Right lobe of liver (tissue), 6 donors: ENCODE measurements at regions not wholly inside any gene's neighbourhood (a gene's known extent, or its start where the extent isn't known, plus 50 kb on each side); places are given as distances from the start of the nearest gene placed in this dataset.
A peak's percentile ranks its signal among the peaks of the same experiment; 100 is the strongest.

Experiments
- ATAC-seq, 4 donors: fragments of 200-7000 bp; cut with Tn5 transposase; one replicate each; pipeline ENCODE4 v1.9.1; 2020; ENCODE audit warnings: mild to moderate bottlenecking in 4 of 4, moderate library complexity in 4 of 4
- DNase-seq, 3 donors: peaks; one replicate each; pipeline ENCODE4 v3.0.0-alpha.2; 2020
- H3K27ac ChIP-seq, 3 donors: fragments of 200-600 bp; one replicate each; pipeline ENCODE4 v1.8.0; 2022
- H3K27me3 ChIP-seq, 2 donors: fragments of 200-600 bp; one replicate each; pipeline ENCODE4 v1.8.0; 2022
- H3K36me3 ChIP-seq, 4 donors: fragments of 200-600 bp; sonication (generic) in 1 of 4; one replicate each; pipeline versions ENCODE4 v1.5.1 to v1.8.0; 2017 to 2022; ENCODE audit warnings: control low read depth in 1 of 4
- H3K4me1 ChIP-seq, 4 donors: fragments of 200-600 bp; sonication (generic) in 1 of 4; one replicate each; pipeline versions ENCODE4 v1.5.1 to v1.8.0; 2017 to 2022; ENCODE audit warnings: control low read depth in 1 of 4
- H3K4me3 ChIP-seq, 3 donors: fragments of 200-600 bp; one replicate each; pipeline ENCODE4 v1.8.0; 2022
- H3K9me3 ChIP-seq, 4 donors: fragments of 200-600 bp; sonication (generic) in 1 of 4; one replicate each; pipeline versions ENCODE4 v1.5.1 to v1.8.0; 2017 to 2022; ENCODE audit warnings: control low read depth in 1 of 4
- POLR2A ChIP-seq: fragments of 450-650 bp; IDR thresholded peaks from one replicate; pipeline ENCODE4 v1.6.1; 2017; ENCODE audit warnings: antibody characterized with exemption, mild to moderate bottlenecking
- WGBS: methylation state at CpG from one replicate; pipeline ENCODE4 v1.1.6; 2018; ENCODE audit warnings: low coverage, low lambda C conversion rate; ENCODE audit not compliant: insufficient coverage; ENCODE audit errors: missing lambda C conversion rate; 5-methylcytosine and 5-hydroxymethylcytosine counted together
- intact Hi-C, 2 donors: fragments of 100-400 bp; cut with DNase I; formaldehyde crosslinking; loops; one replicate each; pipeline versions ENCODE4 v1.11.2 to v1.14.1; 2022
- TF ChIP-seq, protein P1 (sequence below), 4 donors: fragments of 200-600 bp in 3 of 4; fragments of 450-650 bp in 1 of 4; IDR thresholded peaks; one replicate each; pipeline versions ENCODE4 v1.5.1 to v1.8.0; 2016 to 2022; ENCODE audit warnings: antibody characterized with exemption in 4 of 4, mild to moderate bottlenecking in 2 of 4
- donor health status: DM: no; HTN: yes; CAD: no.
- donor health status: DM: no; HTN: no; CAD: no.
- donor health status: DM: no; HTN: no; CAD: no.
- donor health status: DM: no; HTN: yes; CAD: no.
- donor health status: DM: no; HTN: yes; CAD: no.

DNA sequence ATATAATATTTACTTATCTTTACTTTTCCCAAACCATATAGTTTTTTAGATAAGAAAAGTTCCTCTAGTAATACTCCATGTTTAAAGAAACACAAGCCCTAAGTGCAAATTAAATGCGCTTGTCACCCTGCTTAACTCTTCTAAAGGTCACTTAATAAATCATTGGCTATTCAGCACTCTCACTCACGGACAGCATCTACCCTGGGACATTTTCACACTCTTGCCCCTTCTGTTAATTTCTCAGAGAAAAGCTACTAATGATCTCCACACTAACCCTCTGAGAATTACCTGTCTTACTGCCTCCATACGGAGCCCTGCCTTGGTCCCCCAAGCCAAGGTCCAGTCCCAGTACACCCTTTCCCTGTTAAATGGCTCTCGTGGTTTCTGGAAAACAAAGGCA, 102.2 kb downstream of the NRN1 start:
- TF ChIP-seq, protein P1, sequence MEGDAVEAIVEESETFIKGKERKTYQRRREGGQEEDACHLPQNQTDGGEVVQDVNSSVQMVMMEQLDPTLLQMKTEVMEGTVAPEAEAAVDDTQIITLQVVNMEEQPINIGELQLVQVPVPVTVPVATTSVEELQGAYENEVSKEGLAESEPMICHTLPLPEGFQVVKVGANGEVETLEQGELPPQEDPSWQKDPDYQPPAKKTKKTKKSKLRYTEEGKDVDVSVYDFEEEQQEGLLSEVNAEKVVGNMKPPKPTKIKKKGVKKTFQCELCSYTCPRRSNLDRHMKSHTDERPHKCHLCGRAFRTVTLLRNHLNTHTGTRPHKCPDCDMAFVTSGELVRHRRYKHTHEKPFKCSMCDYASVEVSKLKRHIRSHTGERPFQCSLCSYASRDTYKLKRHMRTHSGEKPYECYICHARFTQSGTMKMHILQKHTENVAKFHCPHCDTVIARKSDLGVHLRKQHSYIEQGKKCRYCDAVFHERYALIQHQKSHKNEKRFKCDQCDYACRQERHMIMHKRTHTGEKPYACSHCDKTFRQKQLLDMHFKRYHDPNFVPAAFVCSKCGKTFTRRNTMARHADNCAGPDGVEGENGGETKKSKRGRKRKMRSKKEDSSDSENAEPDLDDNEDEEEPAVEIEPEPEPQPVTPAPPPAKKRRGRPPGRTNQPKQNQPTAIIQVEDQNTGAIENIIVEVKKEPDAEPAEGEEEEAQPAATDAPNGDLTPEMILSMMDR (IDR thresholded peaks at IDR 0.05): no peak
- no peak for TF ChIP-seq POLR2A
- intact Hi-C loops: no loop called here
- no peaks in the 10 kb centered on the region for H3K9me3 ChIP-seq
- WGBS: 71% methylated on average over 4 of the region's 4 CpGs
- H3K36me3 ChIP-seq: no peaks in the 10 kb centered on the region
- no peak overlapping the region for H3K4me3 ChIP-seq
- H3K27me3 ChIP-seq: no peaks in the 10 kb centered on the region
- DNase-seq (no peak), ATAC-seq (no peak)
- H3K4me1 ChIP-seq: no peaks in the 10 kb centered on the region
- H3K27ac ChIP-seq: no peak overlapping the region

DNA sequence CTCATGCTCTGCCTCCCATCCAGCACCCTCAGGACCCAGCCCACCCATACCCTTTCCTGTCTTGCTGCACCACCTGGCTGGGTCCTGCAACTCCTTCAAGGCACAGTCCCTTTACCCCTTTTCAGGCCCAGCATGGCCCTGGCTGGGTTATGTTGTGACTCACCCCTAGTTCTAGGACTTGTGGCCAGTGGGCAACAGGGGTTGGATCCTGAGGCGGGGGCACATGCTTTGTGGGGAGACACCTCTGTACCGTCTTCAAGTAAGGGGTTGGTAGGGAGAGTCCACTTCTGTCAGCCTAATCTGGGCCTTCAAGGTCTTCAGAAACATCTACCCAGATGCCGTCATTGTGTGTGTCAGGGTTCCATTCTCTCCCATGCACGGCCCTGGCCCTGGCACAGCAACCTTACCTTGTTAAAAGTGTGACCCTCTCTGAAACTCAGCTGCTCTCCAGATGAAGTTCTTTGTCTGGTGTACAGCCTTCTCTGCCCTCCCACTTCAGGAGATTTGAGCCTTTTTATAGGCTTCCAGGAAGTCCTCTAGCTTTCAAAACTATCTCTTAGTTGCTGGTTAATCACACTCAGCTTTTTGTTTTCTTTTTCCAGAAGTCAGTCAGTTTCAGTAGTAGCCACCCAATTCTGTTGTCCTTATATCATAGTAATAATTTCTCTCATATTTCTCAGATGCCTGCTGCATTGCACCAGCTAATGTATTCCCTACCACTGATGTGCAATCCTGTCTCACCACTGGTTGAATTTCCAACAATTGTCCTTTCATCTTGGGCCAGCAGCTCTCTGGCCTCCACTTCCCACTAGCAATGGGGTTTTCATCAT, 107.3 kb downstream of the NRN1 start:
- no peak for ATAC-seq
- intact Hi-C loops: no loop called here
- 75% methylated on average over 3 of the region's 4 CpGs for WGBS

DNA sequence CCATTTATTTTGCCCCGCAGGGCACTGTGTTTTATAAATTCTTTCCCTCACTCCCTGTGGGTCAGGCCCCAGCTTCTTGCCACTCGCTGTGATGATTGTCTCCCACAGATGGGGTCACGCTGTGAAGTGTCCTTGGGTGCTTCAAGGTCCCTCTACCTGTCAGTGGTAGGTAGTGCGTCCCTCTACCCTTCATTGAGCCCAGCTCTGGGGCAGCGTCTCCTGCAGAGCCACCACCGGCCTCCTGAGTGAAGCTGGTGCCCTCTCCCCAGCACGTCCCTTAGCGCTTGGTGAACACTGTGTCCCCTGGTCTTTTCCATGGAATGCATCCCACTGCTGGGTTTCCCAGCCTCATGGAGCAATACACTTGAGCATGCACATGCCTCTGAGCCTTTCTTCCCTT, 108.2 kb downstream of the NRN1 start:
- ATAC-seq: peak in 1 of 4 donors; percentile 26

More for the DNA sequence above, 107.3 kb downstream of the NRN1 start:
- Histone ChIP-seq H3K9me3 (no peaks in the 10 kb centered on the region), H3K27me3 (no peaks in the 10 kb centered on the region), H3K4me3 (no peak overlapping the region), H3K36me3 (no peaks in the 10 kb centered on the region), H3K27ac (no peak overlapping the region), H3K4me1 (no peaks in the 10 kb centered on the region)
- TF ChIP-seq, protein P1 (IDR thresholded peaks at IDR 0.05): no peak
- no peak for TF ChIP-seq POLR2A
- DNase-seq: no peak

DNA sequence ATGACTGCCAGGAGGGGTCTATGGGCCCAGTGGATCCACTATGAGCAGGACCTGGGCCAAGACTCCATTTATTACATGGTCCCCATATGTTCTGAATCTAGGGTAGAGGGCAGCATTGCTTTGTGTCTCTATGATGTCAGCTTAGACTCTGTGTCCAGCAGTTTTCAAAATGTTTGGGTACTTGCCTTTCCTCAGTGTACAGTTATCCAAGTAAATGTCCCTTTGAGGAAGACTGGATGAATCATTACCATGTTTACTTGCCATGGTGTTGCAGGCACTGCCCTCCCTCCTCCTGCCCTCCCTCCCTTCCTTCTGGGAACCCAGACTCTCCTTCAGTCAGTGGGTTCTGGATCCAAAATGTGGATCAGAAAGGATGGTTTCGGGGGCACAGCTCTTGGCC, 108.6 kb downstream of the NRN1 start:
- Histone ChIP-seq H3K4me3 (no peak overlapping the region), H3K4me1 (no peaks in the 10 kb centered on the region), H3K36me3 (no peaks in the 10 kb centered on the region), H3K9me3 (no peaks in the 10 kb centered on the region), H3K27me3 (no peaks in the 10 kb centered on the region), H3K27ac (no peak overlapping the region)
- DNase-seq: no peak
- intact Hi-C loops: no loop called here
- WGBS: 100% methylated on average over 1 of the region's 1 CpG
- no peak for ATAC-seq
- no peak for TF ChIP-seq POLR2A
- TF ChIP-seq, protein P1 (IDR thresholded peaks at IDR 0.05): no peak

More for the DNA sequence above, 108.2 kb downstream of the NRN1 start:
- H3K36me3 ChIP-seq: no peaks in the 10 kb centered on the region
- no peak overlapping the region for H3K4me3 ChIP-seq
- no peaks in the 10 kb centered on the region for H3K27me3 ChIP-seq
- H3K27ac ChIP-seq: no peak overlapping the region
- no peak for TF ChIP-seq POLR2A
- TF ChIP-seq, protein P1 (IDR thresholded peaks at IDR 0.05): no peak
- no peaks in the 10 kb centered on the region for H3K9me3 ChIP-seq
- intact Hi-C loops: no loop called here
- WGBS: 85% methylated on average over 6 of the region's 8 CpGs
- H3K4me1 ChIP-seq: no peaks in the 10 kb centered on the region
- no peak for DNase-seq
